HCT116 (cell line): ENCODE measurements at regions not wholly inside any gene's neighbourhood (a gene's known extent, or its start where the extent isn't known, plus 50 kb on each side); places are given as distances from the start of the nearest gene placed in this dataset.
"Not testable (repeated sequence)": the region's sequence is repeated elsewhere in the genome, so short reads cannot be mapped to it uniquely, and the experiment has no call there.

ENCODE experiments used
- CEBPB ChIP-seq: IDR thresholded peaks from 2 replicates; pipeline ENCODE4 v1.6.1; 2012; ENCODE audit warnings: low read depth
- CTCF ChIP-seq, 3 experiments: fragments of 200-600 bp in 1 of 3; sonication (generic) in 1 of 3; IDR thresholded peaks in 2 of 3; conservative IDR thresholded peaks in 1 of 3; 2 replicates each; pipeline ENCODE4 v1.5.1; 2012 to 2017; ENCODE audit warnings: low read depth in 2 of 3, low read length in 2 of 3, antibody characterized with exemption in 1 of 3, borderline replicate concordance in 1 of 3, control low read depth in 1 of 3, mild to moderate bottlenecking in 1 of 3, mixed read lengths in 1 of 3, mixed run types in 1 of 3, moderate library complexity in 1 of 3; ENCODE audit not compliant: insufficient read depth in 1 of 3
- EGR1 ChIP-seq: IDR thresholded peaks from 2 replicates; pipeline ENCODE4 v1.6.1; 2012; ENCODE audit warnings: low read depth
- ELF1 ChIP-seq: IDR thresholded peaks from 2 replicates; pipeline ENCODE4 v1.6.1; 2012; ENCODE audit warnings: low read depth, borderline replicate concordance
- EZH2 ChIP-seq: fragments of 200-600 bp; sonication (generic); IDR thresholded peaks from 2 replicates; pipeline ENCODE4 v1.6.1; 2017; ENCODE audit warnings: antibody characterized with exemption, mixed run types
- POLR2A ChIP-seq: IDR thresholded peaks from 2 replicates; pipeline ENCODE4 v1.7.0; 2011; ENCODE audit warnings: borderline replicate concordance; ENCODE audit not compliant: insufficient read depth, insufficient read length; ENCODE audit errors: extremely low read depth
- POLR2AphosphoS5 ChIP-seq: IDR thresholded peaks from 2 replicates; pipeline ENCODE4 v1.6.1; 2011; ENCODE audit warnings: mild to moderate bottlenecking, low read depth, low read length, moderate library complexity
- REST ChIP-seq: IDR thresholded peaks from 2 replicates; pipeline ENCODE4 v1.6.1; 2012; ENCODE audit warnings: low read depth
- SIN3A ChIP-seq: IDR thresholded peaks from 2 replicates; pipeline ENCODE4 v1.6.1; 2012; ENCODE audit warnings: low read depth
- SP1 ChIP-seq: IDR thresholded peaks from 2 replicates; pipeline ENCODE4 v1.6.1; 2012; ENCODE audit warnings: low read depth
- YY1 ChIP-seq: IDR thresholded peaks from 2 replicates; pipeline ENCODE4 v1.6.1; 2011; ENCODE audit warnings: low read length, low read depth, moderate library complexity, mild to moderate bottlenecking; ENCODE audit not compliant: insufficient replicate concordance; ENCODE audit errors: extremely low read depth
- ZNF274 ChIP-seq: fragments of 200-500 bp; sonication (Bioruptor generic); IDR thresholded peaks from 2 replicates; pipeline ENCODE4 v1.6.1; 2014; ENCODE audit warnings: mild to moderate bottlenecking, low read depth, low read length, inconsistent platforms
- TF ChIP-seq, protein P1 (sequence below): IDR thresholded peaks from 2 replicates; pipeline ENCODE4 v1.6.1; 2011; ENCODE audit warnings: mild to moderate bottlenecking, low read length, moderate library complexity; ENCODE audit not compliant: insufficient replicate concordance; ENCODE audit errors: extremely low read depth
- TF ChIP-seq, protein P2 (sequence below): IDR thresholded peaks from 2 replicates; pipeline ENCODE4 v1.6.1; 2012

- not testable (repeated sequence) for TF ChIP-seq POLR2A; CTCF (IDR thresholded peaks at IDR 0.05 in 2 of 3, conservative IDR thresholded peaks at IDR 0.05 in 1 of 3; ENCODE audit: borderline replicate concordance in 1 of 3, insufficient read depth in 1 of 3, low read depth in 2 of 3, low read length in 2 of 3); CEBPB; YY1; POLR2AphosphoS5; EZH2; SP1; EGR1; REST; ELF1; ZNF274; SIN3A
- TF ChIP-seq, protein P1, sequence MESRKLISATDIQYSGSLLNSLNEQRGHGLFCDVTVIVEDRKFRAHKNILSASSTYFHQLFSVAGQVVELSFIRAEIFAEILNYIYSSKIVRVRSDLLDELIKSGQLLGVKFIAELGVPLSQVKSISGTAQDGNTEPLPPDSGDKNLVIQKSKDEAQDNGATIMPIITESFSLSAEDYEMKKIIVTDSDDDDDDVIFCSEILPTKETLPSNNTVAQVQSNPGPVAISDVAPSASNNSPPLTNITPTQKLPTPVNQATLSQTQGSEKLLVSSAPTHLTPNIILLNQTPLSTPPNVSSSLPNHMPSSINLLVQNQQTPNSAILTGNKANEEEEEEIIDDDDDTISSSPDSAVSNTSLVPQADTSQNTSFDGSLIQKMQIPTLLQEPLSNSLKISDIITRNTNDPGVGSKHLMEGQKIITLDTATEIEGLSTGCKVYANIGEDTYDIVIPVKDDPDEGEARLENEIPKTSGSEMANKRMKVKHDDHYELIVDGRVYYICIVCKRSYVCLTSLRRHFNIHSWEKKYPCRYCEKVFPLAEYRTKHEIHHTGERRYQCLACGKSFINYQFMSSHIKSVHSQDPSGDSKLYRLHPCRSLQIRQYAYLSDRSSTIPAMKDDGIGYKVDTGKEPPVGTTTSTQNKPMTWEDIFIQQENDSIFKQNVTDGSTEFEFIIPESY = not testable (repeated sequence)
- TF ChIP-seq, protein P2, sequence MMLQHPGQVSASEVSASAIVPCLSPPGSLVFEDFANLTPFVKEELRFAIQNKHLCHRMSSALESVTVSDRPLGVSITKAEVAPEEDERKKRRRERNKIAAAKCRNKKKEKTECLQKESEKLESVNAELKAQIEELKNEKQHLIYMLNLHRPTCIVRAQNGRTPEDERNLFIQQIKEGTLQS = not testable (repeated sequence)
Observed at GRCh38 chr18:14985291-14986013, 237.5 kb downstream of the ANKRD30B start.
